Renal cortical epithelial cell (primary cell): ENCODE measurements at regions not wholly inside any gene's neighbourhood (a gene's known extent, or its start where the extent isn't known, plus 50 kb on each side); places are given as distances from the start of the nearest gene placed in this dataset.
A peak's percentile ranks its signal among the peaks of the same experiment; 100 is the strongest.
"Not testable (repeated sequence)": the region's sequence is repeated elsewhere in the genome, so short reads cannot be mapped to it uniquely, and the experiment has no call there.

ENCODE experiments used
- DNase-seq: peaks from one replicate; pipeline ENCODE4 v3.0.0-alpha.2; 2011; ENCODE audit warnings: low read depth

GRCh38 chr5:24264547-24264946, 380.2 kb downstream of the CDH10 start:
- no peak for DNase-seq

- no peak for DNase-seq
Observed at GRCh38 chr5:24265306-24265705, 379.5 kb downstream of the CDH10 start.

DNA sequence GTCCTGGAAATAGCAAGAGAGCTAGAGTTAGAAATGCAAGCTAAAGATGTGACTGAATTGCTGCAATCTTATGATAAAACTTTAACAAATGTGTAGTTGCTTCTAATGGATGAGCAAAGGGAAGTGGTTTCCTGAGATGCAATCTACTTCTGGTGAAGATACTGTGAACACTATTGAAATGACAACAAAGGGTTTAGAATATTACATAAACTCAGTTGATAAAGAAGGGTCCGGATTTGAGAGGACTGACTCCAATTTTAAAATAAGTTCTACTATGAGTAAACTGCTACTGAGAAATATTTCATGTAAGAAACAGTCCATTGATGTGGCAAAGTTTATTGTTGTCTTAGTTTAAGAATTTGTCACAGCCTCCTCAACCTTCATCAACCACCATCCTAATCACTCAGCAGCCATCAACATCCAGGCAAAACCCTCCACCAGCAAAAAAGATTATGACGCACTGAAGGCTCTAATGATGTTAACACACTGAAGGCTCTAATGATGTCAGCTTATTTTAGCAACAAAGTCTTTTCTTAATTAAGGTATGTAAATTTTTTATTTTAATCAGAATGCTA, 376.2 kb downstream of the CDH10 start:
- DNase-seq = no peak

DNA sequence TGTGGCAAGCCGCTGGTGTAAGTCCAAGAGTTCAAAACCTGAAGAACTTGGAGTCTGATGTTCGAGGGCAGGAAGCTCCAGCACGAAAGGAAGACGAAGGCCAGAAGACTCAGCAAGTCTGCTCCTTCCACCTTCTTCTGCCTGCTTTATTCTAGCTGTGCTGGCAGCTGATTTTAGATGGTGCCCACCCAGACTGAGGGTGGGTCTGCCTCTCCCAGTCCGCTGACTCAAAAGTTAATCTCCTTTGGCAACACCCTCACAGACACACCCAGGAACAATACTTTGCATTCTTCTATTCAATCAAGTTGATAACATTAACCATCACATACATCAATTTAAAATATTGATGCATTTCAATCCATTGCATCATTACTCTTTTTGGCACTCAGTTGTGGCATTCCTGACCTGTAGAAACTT, 373.1 kb downstream of the CDH10 start:
- DNase-seq = not testable (repeated sequence)

DNA sequence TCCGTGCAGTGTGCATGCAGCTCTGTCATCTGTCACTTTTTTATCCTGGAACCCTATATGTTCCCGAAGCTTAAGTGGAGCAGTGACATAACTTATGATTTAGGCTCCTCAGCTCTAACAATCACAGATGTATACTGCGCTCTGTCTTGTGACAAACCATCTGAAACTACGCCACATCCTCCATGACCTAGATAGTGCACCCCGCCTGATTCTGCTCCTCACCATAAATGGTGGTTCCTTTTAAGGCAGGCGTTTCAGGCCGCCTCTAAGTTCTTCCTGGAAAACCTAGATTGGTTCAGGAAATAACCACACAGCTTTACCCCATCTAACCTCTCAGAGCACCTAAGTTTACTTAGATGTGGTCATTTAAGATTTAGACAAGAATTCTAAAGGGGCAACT, 372.0 kb downstream of the CDH10 start:
- no peak for DNase-seq

DNA sequence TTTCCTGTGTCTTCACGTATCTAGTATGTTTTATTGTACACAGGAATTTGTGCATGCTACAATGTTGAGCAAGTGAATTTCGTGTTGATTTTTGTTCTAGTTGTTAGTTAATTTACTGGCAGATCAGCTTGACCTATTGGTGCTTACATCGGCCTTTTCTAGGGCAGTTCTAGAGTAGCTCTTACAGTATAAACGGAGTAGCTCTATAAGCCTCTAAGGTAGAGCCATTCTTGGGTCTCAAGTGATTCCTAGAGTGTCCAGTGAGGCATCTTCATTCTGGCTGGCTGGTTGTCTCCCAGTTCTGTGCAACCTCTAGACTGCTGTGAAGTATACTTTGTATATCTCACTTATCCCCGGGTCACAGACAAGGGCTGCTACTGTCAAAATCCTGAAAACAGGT, 364.6 kb downstream of the CDH10 start:
- no peak for DNase-seq

DNA sequence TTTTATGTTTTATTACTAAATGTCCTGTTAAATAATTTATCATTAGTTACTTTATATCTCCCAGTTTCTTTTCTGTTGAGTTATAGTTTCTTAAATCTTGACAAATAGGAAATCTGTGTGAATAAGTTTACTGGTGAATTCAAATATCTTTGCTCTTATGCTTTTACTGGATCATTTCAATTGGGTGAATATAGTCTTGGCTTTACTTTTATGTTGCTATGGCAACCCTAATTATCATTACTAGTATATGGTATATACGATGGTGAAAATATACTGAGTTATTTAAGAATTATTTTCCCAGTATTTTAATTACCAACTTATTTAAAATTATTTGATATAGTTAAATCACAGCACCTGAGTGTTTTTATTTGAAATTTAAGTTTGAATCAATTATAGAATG, 363.0 kb downstream of the CDH10 start:
- DNase-seq = no peak

GRCh38 chr5:24289582-24290335, 355.0 kb downstream of the CDH10 start:
- DNase-seq = no peak

- no peak for DNase-seq
Observed at GRCh38 chr5:24290536-24290935, 354.2 kb downstream of the CDH10 start.

GRCh38 chr5:24291916-24292315, 352.9 kb downstream of the CDH10 start:
- DNase-seq = no peak

GRCh38 chr5:24294333-24294732, 350.4 kb downstream of the CDH10 start:
- DNase-seq = no peak

DNA sequence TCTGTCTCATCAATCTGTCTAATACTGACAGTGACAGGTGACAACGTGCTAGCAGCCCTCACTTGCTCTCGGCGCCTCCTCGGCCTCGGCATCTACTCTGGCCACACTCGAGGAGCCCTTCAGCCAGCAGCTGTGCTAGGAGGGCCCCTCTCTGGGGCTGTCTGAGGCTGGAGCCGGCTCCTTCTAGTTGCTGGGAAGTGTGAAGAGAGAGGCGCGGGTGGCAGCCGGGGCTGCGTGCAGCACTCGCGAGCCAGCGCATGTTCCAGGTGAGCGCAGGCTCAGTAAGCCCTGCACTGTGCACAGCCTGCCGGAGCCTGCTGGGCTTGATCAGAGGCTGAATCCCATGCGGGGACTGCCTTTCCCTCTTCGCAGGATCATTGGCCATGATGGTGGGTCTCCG, 330.7 kb downstream of the CDH10 start:
- DNase-seq = no peak

GRCh38 chr5:24320643-24321042, 324.1 kb downstream of the CDH10 start:
- no peak for DNase-seq

GRCh38 chr5:24325306-24325832, 319.4 kb downstream of the CDH10 start:
- DNase-seq = no peak

DNA sequence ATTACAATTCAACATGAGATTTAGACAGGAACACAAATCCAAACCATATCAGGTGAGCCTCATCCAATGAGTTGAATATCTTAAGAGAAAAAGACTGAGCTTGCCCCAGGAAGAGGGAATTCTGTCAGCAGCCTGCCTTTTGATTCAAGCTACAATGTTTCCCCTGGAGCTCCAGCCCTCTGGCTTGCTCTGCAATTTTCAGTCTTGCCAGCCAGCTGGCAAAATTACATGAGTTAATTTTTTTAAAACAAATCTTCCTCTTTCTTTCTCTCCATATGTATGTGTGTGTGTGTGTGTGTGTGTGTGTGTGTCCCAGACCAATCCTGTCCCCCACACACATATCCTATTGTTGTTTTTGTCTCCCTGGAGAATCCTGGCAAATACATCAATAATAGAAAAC, 313.2 kb downstream of the CDH10 start:
- DNase-seq = no peak

GRCh38 chr5:24347158-24347557, 297.6 kb downstream of the CDH10 start:
- peak; percentile 9 for DNase-seq

- no peak for DNase-seq
Observed at GRCh38 chr5:24351285-24351684, 293.5 kb downstream of the CDH10 start.

DNA sequence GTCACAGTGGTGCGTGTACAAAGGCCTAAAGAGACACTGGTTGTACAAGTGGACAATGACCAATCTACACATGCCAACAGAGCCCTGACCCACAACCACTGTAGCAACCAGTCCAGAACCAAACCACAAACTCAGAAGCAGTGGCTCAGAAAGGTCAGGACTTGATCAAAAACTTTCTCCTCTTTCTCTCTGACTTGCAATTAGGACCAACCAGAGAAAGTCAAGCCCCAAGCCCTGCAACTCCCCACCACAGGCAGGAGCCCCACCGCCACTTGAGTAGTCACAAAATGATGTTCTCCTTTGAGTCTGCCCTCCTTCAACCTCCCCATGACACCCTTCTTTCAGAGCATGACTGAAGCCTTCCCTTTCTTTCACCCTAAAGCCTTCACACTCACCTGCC, 291.8 kb downstream of the CDH10 start:
- peak; percentile 41 for DNase-seq

- DNase-seq = peak; percentile 81
Observed at GRCh38 chr5:24353611-24354010, 291.2 kb downstream of the CDH10 start.

DNA sequence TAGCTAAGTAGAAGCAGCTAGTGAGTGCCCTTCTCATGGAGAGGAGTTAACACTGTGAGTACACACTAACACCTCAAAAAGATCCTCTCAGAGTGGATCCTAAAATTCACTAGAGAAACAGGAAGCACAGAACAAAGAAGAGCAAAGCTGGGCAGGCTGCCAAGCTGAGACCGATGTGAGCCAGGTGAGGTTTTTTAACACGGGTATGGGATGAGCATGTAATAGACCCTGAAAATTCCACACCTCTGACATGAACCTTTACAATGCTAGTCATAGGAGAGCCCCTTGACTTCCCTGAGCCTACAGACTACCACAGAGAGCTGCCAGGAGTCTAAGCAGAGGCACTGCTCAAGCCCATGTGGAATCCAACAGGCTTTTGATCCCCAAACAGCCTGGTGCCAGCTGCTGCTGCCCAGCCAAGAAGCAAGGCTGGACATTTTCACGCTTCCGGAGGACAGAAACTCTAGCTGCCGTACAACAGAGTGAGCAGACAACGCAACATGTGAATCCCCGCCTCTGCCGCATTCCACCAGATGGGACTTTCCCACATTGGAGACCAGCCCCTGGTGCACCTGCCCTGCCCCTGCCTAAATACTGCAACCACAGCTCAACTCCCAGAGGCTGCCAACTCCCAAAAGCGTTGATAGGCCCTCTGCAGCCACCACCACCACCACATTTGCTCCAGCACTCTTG, 280.8 kb downstream of the CDH10 start:
- DNase-seq = no peak

DNA sequence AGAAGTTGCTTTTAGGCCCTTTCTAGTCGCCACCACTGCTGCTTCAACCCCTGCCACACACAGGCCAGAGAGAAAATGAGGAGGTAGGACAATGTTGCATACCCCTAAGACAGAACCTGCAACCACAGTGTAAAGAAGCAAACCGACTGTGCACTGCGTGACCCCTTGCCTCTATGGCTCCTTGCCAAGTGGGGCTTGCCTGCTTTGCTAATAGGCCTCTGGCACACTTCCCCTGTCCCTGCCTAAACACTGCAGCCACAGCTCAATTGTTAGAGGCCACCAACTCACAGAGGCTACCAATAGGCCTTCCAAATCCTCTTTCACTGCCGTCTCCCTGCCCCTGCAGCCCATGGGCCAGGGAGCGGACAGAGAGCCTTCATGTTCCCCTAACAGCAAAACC, 280.1 kb downstream of the CDH10 start:
- no peak for DNase-seq

DNA sequence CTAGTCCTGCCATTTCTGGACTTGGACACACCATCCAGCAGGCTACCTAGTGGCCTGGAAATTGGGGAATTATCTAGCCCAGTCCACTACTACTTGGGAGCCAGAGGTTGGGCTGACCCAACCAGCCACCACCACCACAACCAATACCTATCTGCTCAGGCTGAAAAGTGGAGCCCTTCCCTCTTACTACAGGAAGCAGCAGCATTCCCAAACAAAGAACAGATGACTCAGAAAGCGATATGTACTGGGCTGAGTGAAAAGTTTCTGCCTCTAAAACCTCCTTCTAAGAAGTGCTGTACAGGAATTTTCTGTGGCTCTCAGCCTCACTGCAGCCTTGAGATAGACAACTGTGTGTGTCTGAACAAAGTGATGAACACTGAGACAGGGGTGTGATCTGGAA, 279.4 kb downstream of the CDH10 start:
- peak; percentile 56 for DNase-seq

GRCh38 chr5:24367216-24367615, 277.6 kb downstream of the CDH10 start:
- peak; percentile 56 for DNase-seq
